Panc1 (cell line): ENCODE measurements at regions not wholly inside any gene's neighbourhood (a gene's known extent, or its start where the extent isn't known, plus 50 kb on each side); places are given as distances from the start of the nearest gene placed in this dataset.

Source experiments
- ATAC-seq: fragments of 200-7000 bp; cut with Tn5 transposase; 2 replicates; pipeline ENCODE4 v1.9.1; 2020; ENCODE audit warnings: mild to moderate bottlenecking, moderate library complexity
- BruUV-seq: library from RNA; stranded (reverse); fragments of 400-500 nt; replicated peaks from 2 replicates; lab custom pipeline; 2021; lab: Mats Ljungman, UMichigan
- CTCF ChIA-PET: fragments of 300-600 bp; sonication (Branson Sonifier 250); formaldehyde crosslinking; loops from one replicate; lab custom pipeline; 2022; ENCODE audit warnings: antibody characterized with exemption; lab: Charles Lee
- POLR2A ChIA-PET: fragments of 300-600 bp; sonication (Branson Sonifier 250); formaldehyde crosslinking; loops from one replicate; lab custom pipeline; 2022; ENCODE audit warnings: antibody characterized with exemption; lab: Charles Lee
- DNase-seq: peaks from one replicate; pipeline ENCODE4 v3.0.0-alpha.2; 2010; ENCODE audit warnings: low read depth, low spot score
- H3K27ac ChIP-seq: 2 replicates; pipeline ENCODE4 v1.5.1; 2011; ENCODE audit warnings: mild to moderate bottlenecking, low read length, inconsistent platforms
- H3K27me3 ChIP-seq: fragments of 200-500 bp; sonication (Bioruptor generic); 2 replicates; pipeline ENCODE4 v1.6.0; 2014; ENCODE audit warnings: low read length, inconsistent platforms; ENCODE audit not compliant: control insufficient read depth, insufficient read depth
- H3K36me3 ChIP-seq: fragments of 200-500 bp; sonication (Bioruptor generic); 2 replicates; pipeline ENCODE4 v1.5.1; 2014; ENCODE audit warnings: inconsistent platforms, mild to moderate bottlenecking, low read length, moderate library complexity; ENCODE audit not compliant: control insufficient read depth, insufficient read depth
- H3K4me1 ChIP-seq: 2 replicates; pipeline ENCODE4 v1.5.1; 2011; ENCODE audit warnings: inconsistent platforms, mild to moderate bottlenecking, low read length, moderate library complexity; ENCODE audit not compliant: control insufficient read depth, insufficient read depth
- H3K4me3 ChIP-seq, 2 experiments: 2 replicates each; pipeline ENCODE4 v1.5.1; 2011 to 2012; ENCODE audit warnings: low read depth in 2 of 2, low read length in 2 of 2, mild to moderate bottlenecking in 2 of 2, inconsistent platforms in 1 of 2, moderate library complexity in 1 of 2
- H3K9me3 ChIP-seq: fragments of 200-500 bp; sonication (Bioruptor generic); 2 replicates; pipeline ENCODE4 v1.5.1; 2014; ENCODE audit warnings: low read depth, mild to moderate bottlenecking, inconsistent platforms, low read length, moderate library complexity; ENCODE audit not compliant: control insufficient read depth, insufficient read depth
- CTCF ChIP-seq: fragments of 450-650 bp; IDR thresholded peaks from 2 replicates; pipeline ENCODE4 v1.5.1; 2017; ENCODE audit warnings: mild to moderate bottlenecking
- POLR2AphosphoS5 ChIP-seq: IDR thresholded peaks from 2 replicates; pipeline ENCODE4 v1.6.1; 2012; ENCODE audit warnings: mild to moderate bottlenecking, low read depth, low read length, moderate library complexity
- REST ChIP-seq, 2 experiments: IDR thresholded peaks; 2 replicates each; pipeline ENCODE4 v1.6.1; 2011 to 2012; ENCODE audit warnings: low read depth in 2 of 2, control low read depth in 1 of 2, low read length in 1 of 2, mild to moderate bottlenecking in 1 of 2, moderate library complexity in 1 of 2; ENCODE audit not compliant: insufficient read depth in 1 of 2
- SIN3A ChIP-seq: IDR thresholded peaks from 2 replicates; pipeline ENCODE4 v1.6.1; 2012; ENCODE audit warnings: low read depth, mild to moderate bottlenecking, low read length, moderate library complexity, borderline replicate concordance; ENCODE audit not compliant: insufficient read depth
- TCF7L2 ChIP-seq: IDR thresholded peaks from 2 replicates; pipeline ENCODE4 v1.6.1; 2011; ENCODE audit warnings: mild to moderate bottlenecking, low read depth, low read length, inconsistent platforms
- in situ Hi-C: cut with HindIII; loops from 2 replicates; pipeline ENCODE4 v1.10.0; 2016; ENCODE audit warnings: low sequenced_read_pairs, low pct_unique_long_range_greater_than_20kb
- intact Hi-C: fragments of 100-400 bp; cut with micrococcal nuclease; formaldehyde crosslinking; loops from one replicate; pipeline ENCODE4 v1.10.0; 2022; ENCODE audit not compliant: unreplicated experiment

GRCh38 chr13:84739021-84739420 is 856.7 kb upstream of the SLITRK1 start:
- H3K4me3 ChIP-seq: no peak overlapping the region
- no peaks in the 10 kb centered on the region for H3K4me1 ChIP-seq
- no peaks in the 10 kb centered on the region for H3K9me3 ChIP-seq
- no TSS peak for BruUV-seq
- DNase-seq: no peak
- TF ChIP-seq TCF7L2 (no peak), CTCF (no peak), POLR2AphosphoS5 (no peak), SIN3A (no peak), REST (IDR thresholded peaks at IDR 0.05; ENCODE audit: insufficient read depth in 1 of 2, low read depth in 2 of 2, low read length in 1 of 2) (no peak)
- in situ Hi-C loops: no loop called here
- intact Hi-C loops: no loop called here
- ATAC-seq: no peak
- H3K27me3 ChIP-seq: no peaks in the 10 kb centered on the region
- H3K36me3 ChIP-seq: no peaks in the 10 kb centered on the region
- CTCF ChIA-PET: no interaction called here
- POLR2A ChIA-PET: no interaction called here
- no peak overlapping the region for H3K27ac ChIP-seq

GRCh38 chr13:84737661-84738060 is 855.4 kb upstream of the SLITRK1 start:
- Histone ChIP-seq H3K4me1 (no peaks in the 10 kb centered on the region), H3K9me3 (no peaks in the 10 kb centered on the region), H3K27me3 (no peaks in the 10 kb centered on the region), H3K36me3 (no peaks in the 10 kb centered on the region), H3K4me3 (no peak overlapping the region), H3K27ac (no peak overlapping the region)
- no TSS peak for BruUV-seq
- in situ Hi-C loops (no loop called here), intact Hi-C loops (no loop called here)
- TF ChIP-seq TCF7L2: no peak
- no peak for DNase-seq
- ChIA-PET CTCF (no interaction called here), POLR2A (no interaction called here)
- ATAC-seq: no peak

GRCh38 chr13:84730376-84730775 is 848.1 kb upstream of the SLITRK1 start:
- H3K4me3 ChIP-seq: no peak overlapping the region
- in situ Hi-C loops: no loop called here
- H3K27ac ChIP-seq: no peak overlapping the region
- TF ChIP-seq POLR2AphosphoS5: no peak
- no peak for TF ChIP-seq TCF7L2
- TF ChIP-seq REST (IDR thresholded peaks at IDR 0.05; ENCODE audit: insufficient read depth in 1 of 2, low read depth in 2 of 2, low read length in 1 of 2): no peak
- no peak for TF ChIP-seq SIN3A
- TF ChIP-seq CTCF: no peak
- BruUV-seq: no TSS peak
- no peaks in the 10 kb centered on the region for H3K36me3 ChIP-seq
- DNase-seq (no peak), ATAC-seq (no peak)
- ChIA-PET CTCF (no interaction called here), POLR2A (no interaction called here)
- intact Hi-C loops: no loop called here
- H3K9me3 ChIP-seq: no peaks in the 10 kb centered on the region
- H3K27me3 ChIP-seq: no peaks in the 10 kb centered on the region
- no peaks in the 10 kb centered on the region for H3K4me1 ChIP-seq
